GM12892 (cell line): ENCODE measurements at regions not wholly inside any gene's neighbourhood (a gene's known extent, or its start where the extent isn't known, plus 50 kb on each side); places are given as distances from the start of the nearest gene placed in this dataset.

Experiments
- POLR2A ChIP-seq: IDR thresholded peaks from 2 replicates; pipeline ENCODE4 v1.6.1; 2011; ENCODE audit warnings: low read depth, low read length, control low read depth
- POLR2AphosphoS5 ChIP-seq: IDR thresholded peaks from 2 replicates; pipeline ENCODE4 v1.6.1; 2011; ENCODE audit warnings: low read depth, low read length, control low read depth
- TAF1 ChIP-seq: IDR thresholded peaks from 2 replicates; pipeline ENCODE4 v1.6.1; 2011; ENCODE audit warnings: low read depth, mild to moderate bottlenecking, control low read depth, low read length, borderline replicate concordance

GRCh38 chr9:126058011-126058531 is 268.6 kb upstream of the MVB12B start:
- TF ChIP-seq POLR2A (no peak), POLR2AphosphoS5 (no peak), TAF1 (no peak)
